ENCODE measurements at regions not wholly inside any gene's neighbourhood (a gene's known extent, or its start where the extent isn't known, plus 50 kb on each side); places are given as distances from the start of the nearest gene placed in this dataset.

GRCh38 chr9:135348076-135348787, 131.3 kb upstream of the PPP1R26 start:
- ATAC-seq (ENCODE audit: low read depth) (no peak), DNase-seq (no peak)
- H3K27me3 ChIP-seq (ENCODE audit: control insufficient read depth, insufficient read depth, low read length), result no peaks in the 10 kb centered on the region
- H3K4me1 ChIP-seq (ENCODE audit: control insufficient read depth, insufficient read depth, low read length), result no peaks in the 10 kb centered on the region
- ChIA-PET POLR2A (ENCODE audit: unreplicated experiment) (no interaction called here), CTCF (no interaction called here)
- H2BK15ac ChIP-seq (ENCODE audit: low read depth, low read length), result no peak overlapping the region
- H2AFZ ChIP-seq (replicated peaks; ENCODE audit: low read length, poor library complexity), result no peak overlapping the region
- H3K4ac ChIP-seq (ENCODE audit: low read depth, low read length), result no peak overlapping the region
- 77% methylated on average over 7 of the region's 23 CpGs; no CpG with 5 or more reads in 1 of the 2 experiments for WGBS, 2 experiments (ENCODE audit: extremely low coverage in 2 of 2, insufficient read length in 1 of 2)
- no peaks in the 10 kb centered on the region for H4K20me1 ChIP-seq (ENCODE audit: insufficient read depth, low read length)
- no peak overlapping the region for H4K5ac ChIP-seq (ENCODE audit: low read depth, low read length)
- dilution Hi-C loops (cut with HindIII; ENCODE audit: low sequenced_read_pairs, unreplicated experiment), result no loop called here
- TF ChIP-seq RFX5 (IDR thresholded peaks at IDR 0.05; ENCODE audit: low read depth, low read length), result no peak
- no peak for TF ChIP-seq MXI1 (IDR thresholded peaks at IDR 0.05; ENCODE audit: borderline replicate concordance, low read depth, low read length)
- no peak for TF ChIP-seq MAZ (IDR thresholded peaks at IDR 0.05; ENCODE audit: borderline replicate concordance, low read depth, low read length)
- no peak for TF ChIP-seq CEBPB (IDR thresholded peaks at IDR 0.05; ENCODE audit: low read depth, low read length)
- TF ChIP-seq SMC3 (IDR thresholded peaks at IDR 0.05; ENCODE audit: low read depth, low read length), result no peak
- no peak for TF ChIP-seq USF2 (IDR thresholded peaks at IDR 0.05; ENCODE audit: low read depth, low read length)
- TF ChIP-seq MAFK (IDR thresholded peaks at IDR 0.05; ENCODE audit: low read depth, low read length), result no peak
- TF ChIP-seq FOS (IDR thresholded peaks at IDR 0.05; ENCODE audit: low read depth, low read length), result no peak
- no peak for TF ChIP-seq NFE2L2 (IDR thresholded peaks at IDR 0.05; ENCODE audit: low read depth, low read length)
- no peak overlapping the region for H2BK5ac ChIP-seq (ENCODE audit: low read depth, low read length, poor library complexity, severe bottlenecking)
- H3K4me2 ChIP-seq (ENCODE audit: low read depth, low read length), result no peak overlapping the region
- H2AK9ac ChIP-seq (replicated peaks; ENCODE audit: low read depth, low read length, poor library complexity), result no peak overlapping the region
- H3K56ac ChIP-seq (ENCODE audit: extremely low read depth, insufficient read depth, low read length), result no peak overlapping the region
- no peak overlapping the region for H2BK20ac ChIP-seq (ENCODE audit: low read depth, low read length)
- no peak overlapping the region for H2BK120ac ChIP-seq (ENCODE audit: low read depth, low read length)
- H3K14ac ChIP-seq (replicated peaks; ENCODE audit: low read depth, low read length), result no peak overlapping the region
- no peak overlapping the region for H3K4me3 ChIP-seq (ENCODE audit: insufficient read depth, low read depth, low read length)
- no peak overlapping the region for H3K27ac ChIP-seq (ENCODE audit: insufficient read depth, low read length)
- in situ Hi-C loops (cut with MboI; ENCODE audit: low sequenced_read_pairs), result no loop called here
- no peaks in the 10 kb centered on the region; the same call in none of the 2 replicates for H3K9me3 ChIP-seq (ENCODE audit: control insufficient read depth, insufficient read depth, low read length)
- intact Hi-C loops (cut with micrococcal nuclease), result no loop called here
- no peak overlapping the region for H3K18ac ChIP-seq (ENCODE audit: low read depth, low read length)
- H3K9me1 ChIP-seq (ENCODE audit: insufficient read depth, low read length), result no peaks in the 10 kb centered on the region
- H2AK5ac ChIP-seq (ENCODE audit: low read depth, low read length), result no peak overlapping the region
- H3K79me1 ChIP-seq (ENCODE audit: low read depth in 1 of 2, low read length in 2 of 2), result no peaks in the 10 kb centered on the region
- H4K8ac ChIP-seq (ENCODE audit: low read depth in 2 of 2, low read length in 2 of 2), result no peak overlapping the region
- H3K23ac ChIP-seq (ENCODE audit: low read depth, low read length), result no peak overlapping the region
- no peak overlapping the region for H4K91ac ChIP-seq (ENCODE audit: insufficient read depth, low read depth, low read length)
- H3K9ac ChIP-seq (ENCODE audit: low read depth, low read length), result no peak overlapping the region
- BruUV-seq (replicated peaks), result no TSS peak
- no peaks in the 10 kb centered on the region for H3K36me3 ChIP-seq (ENCODE audit: control insufficient read depth, insufficient read depth, low read length)

All from IMR-90 (cell line).